Thyroid gland (tissue), 4 donors: ENCODE measurements at regions not wholly inside any gene's neighbourhood (a gene's known extent, or its start where the extent isn't known, plus 50 kb on each side); places are given as distances from the start of the nearest gene placed in this dataset.

Source experiments
- DNase-seq, 2 donors: peaks; one replicate each; pipeline ENCODE4 v3.0.0-alpha.2; 2019
- H3K27ac ChIP-seq, 3 donors: fragments of 200-600 bp; sonication (generic); 1 replicate in 2 of 3; 2 replicates in 1 of 3; pipeline ENCODE4 v1.5.1; 2016 to 2019; ENCODE audit warnings: mild to moderate bottlenecking in 1 of 3, moderate library complexity in 1 of 3
- H3K27me3 ChIP-seq: fragments of 200-600 bp; sonication (generic); one replicate; pipeline ENCODE4 v1.5.1; 2019
- H3K36me3 ChIP-seq, 2 donors: fragments of 200-600 bp; sonication (generic); one replicate each; pipeline ENCODE4 v1.5.1; 2016 to 2019
- H3K4me1 ChIP-seq, 2 donors: fragments of 200-600 bp; sonication (generic); one replicate each; pipeline ENCODE4 v1.5.1; 2017 to 2019
- H3K4me3 ChIP-seq, 3 donors: fragments of 200-600 bp; sonication (generic); replicated peaks in 1 of 3; 1 replicate in 2 of 3; 2 replicates in 1 of 3; pipeline ENCODE4 v1.5.1; 2016; ENCODE audit warnings: mild to moderate bottlenecking in 1 of 3
- H3K9me3 ChIP-seq: fragments of 200-600 bp; sonication (generic); one replicate; pipeline ENCODE4 v1.5.1; 2017
- CTCF ChIP-seq, 6 experiments: fragments of 200-600 bp in 3 of 6; fragments of 450-650 bp in 3 of 6; sonication (generic) in 3 of 6; IDR thresholded peaks; one replicate each; pipeline ENCODE4 v1.5.1; 2016 to 2019; ENCODE audit warnings: antibody characterized with exemption in 6 of 6, mild to moderate bottlenecking in 2 of 6, inconsistent platforms in 1 of 6, moderate library complexity in 1 of 6
- POLR2A ChIP-seq, 2 donors: fragments of 450-650 bp; IDR thresholded peaks; one replicate each; pipeline ENCODE4 v1.6.1; 2017; ENCODE audit warnings: antibody characterized with exemption in 2 of 2, mild to moderate bottlenecking in 2 of 2, moderate library complexity in 1 of 2
- WGBS, 2 donors: methylation state at CpG; one replicate each; pipeline ENCODE4 v1.1.5; 2017; 5-methylcytosine and 5-hydroxymethylcytosine counted together
- intact Hi-C: fragments of 100-400 bp; cut with DNase I; formaldehyde crosslinking; loops from one replicate; pipeline ENCODE4 v1.15.1; 2023

DNA sequence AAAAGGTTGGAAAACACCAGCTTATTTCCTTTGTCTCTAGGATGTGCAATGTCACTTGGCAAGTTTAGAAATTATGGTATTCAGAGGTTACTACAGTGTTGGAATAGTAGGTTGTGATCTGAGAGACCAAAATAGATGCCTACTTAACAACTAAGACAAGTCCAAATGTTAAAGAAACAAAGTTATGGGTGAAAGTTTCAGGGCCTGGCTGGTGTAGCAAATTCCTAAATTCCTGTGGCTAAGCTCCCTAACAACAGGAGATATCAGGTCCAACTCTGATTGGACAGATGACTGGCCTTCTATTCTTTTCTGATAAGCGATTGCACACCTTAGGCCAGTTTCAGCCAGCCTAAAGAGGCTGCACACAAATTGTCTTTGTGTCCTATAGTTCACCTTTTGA lies 873.5 kb downstream of the REEP3 start:
- no peak overlapping the region for H3K27ac ChIP-seq
- no peak overlapping the region for H3K4me3 ChIP-seq
- no peaks in the 10 kb centered on the region for H3K9me3 ChIP-seq
- H3K36me3 ChIP-seq = no peaks in the 10 kb centered on the region
- TF ChIP-seq CTCF (IDR thresholded peaks at IDR 0.05) = no peak
- TF ChIP-seq POLR2A (IDR thresholded peaks at IDR 0.05) = no peak
- intact Hi-C loops = no loop called here
- WGBS, 2 donors = 73 to 86% methylated on average over 1 of the region's 1 CpG
- no peaks in the 10 kb centered on the region for H3K27me3 ChIP-seq
- H3K4me1 ChIP-seq = no peaks in the 10 kb centered on the region
- no peak for DNase-seq

DNA sequence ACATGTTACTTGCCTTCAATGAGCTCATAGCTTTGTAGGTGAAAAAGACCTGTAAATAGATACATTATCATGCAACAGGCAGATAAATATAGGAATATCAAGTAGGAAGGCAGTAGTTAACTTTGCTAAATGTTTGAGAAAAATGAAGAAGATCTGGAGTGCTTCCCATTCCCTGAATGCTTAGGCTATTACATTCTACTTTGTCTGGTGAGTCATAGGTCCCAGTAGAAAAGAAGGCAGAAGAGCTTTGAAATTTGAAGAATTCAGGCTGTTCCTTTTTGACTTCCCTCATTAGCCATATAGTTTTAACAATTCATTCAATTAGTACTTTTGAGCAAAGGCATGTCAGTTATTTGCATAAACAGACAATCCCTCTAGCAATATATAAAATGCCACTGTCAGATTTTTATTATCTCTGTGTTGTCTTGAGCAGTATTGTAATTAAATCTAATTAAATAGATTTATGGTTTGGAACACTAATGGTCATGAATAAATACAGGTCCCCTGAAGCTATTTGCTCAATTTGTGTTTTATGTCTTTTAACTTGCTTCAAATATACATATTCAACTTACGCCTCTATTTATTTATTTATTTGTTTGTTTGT lies 875.0 kb downstream of the REEP3 start:
- Histone ChIP-seq H3K27me3 (no peaks in the 10 kb centered on the region), H3K9me3 (no peaks in the 10 kb centered on the region), H3K27ac (no peak overlapping the region), H3K4me3 (no peak overlapping the region), H3K4me1 (no peaks in the 10 kb centered on the region), H3K36me3 (no peaks in the 10 kb centered on the region)
- intact Hi-C loops = no loop called here
- WGBS, 2 donors = 83 to 85% methylated on average over 1 of the region's 1 CpG
- no peak for DNase-seq
- TF ChIP-seq CTCF (IDR thresholded peaks at IDR 0.05) (no peak), POLR2A (IDR thresholded peaks at IDR 0.05) (no peak)

- H3K27me3 ChIP-seq = no peaks in the 10 kb centered on the region
- no peaks in the 10 kb centered on the region for H3K36me3 ChIP-seq
- H3K4me3 ChIP-seq = no peak overlapping the region
- H3K9me3 ChIP-seq = no peaks in the 10 kb centered on the region
- no peak for TF ChIP-seq CTCF (IDR thresholded peaks at IDR 0.05)
- TF ChIP-seq POLR2A (IDR thresholded peaks at IDR 0.05) = no peak
- H3K27ac ChIP-seq = no peak overlapping the region
- intact Hi-C loops = no loop called here
- no peaks in the 10 kb centered on the region for H3K4me1 ChIP-seq
- DNase-seq = no peak
- 86 to 89% methylated on average over 8 of the region's 8 CpGs for WGBS, 2 donors
Observed at GRCh38 chr10:64397125-64397524, 875.9 kb downstream of the REEP3 start.

DNA sequence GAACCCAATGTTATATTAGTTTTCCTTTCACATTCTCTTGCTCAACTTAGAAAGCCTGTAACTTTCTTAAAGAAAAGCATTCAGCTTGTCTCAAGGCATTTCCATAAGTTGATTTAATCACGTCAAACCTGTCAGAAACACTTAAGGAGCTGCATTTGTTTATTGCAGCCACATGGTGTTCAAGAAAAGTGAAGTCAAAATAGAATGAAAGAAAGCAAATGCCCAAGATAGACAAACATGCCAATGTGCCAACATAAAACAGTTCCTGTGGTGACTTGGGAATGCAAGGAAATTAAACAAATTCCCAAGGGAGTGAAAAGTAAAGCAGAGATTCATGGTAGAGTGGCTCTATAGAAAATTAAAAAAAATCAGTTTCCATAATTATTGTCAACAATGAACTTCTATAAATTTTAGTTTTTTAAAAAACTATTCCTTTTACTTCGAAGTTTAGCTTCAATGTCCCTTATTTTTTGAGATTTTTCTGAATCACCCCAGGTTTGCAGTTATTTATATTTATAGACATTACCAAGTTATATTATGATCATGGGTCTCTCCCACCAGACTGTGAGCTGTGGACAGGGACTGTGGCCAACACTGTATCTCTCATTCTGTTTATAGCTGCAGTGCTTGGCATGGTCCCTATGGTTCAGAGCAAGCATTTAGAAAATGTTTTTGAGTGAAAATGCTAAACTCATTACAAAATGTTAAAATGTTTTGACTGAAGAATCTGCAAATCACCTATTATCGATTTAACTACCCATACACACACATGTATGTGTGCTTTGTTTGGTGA lies 887.4 kb downstream of the REEP3 start:
- no peaks in the 10 kb centered on the region for H3K4me1 ChIP-seq
- H3K36me3 ChIP-seq = no peaks in the 10 kb centered on the region
- 77 to 79% methylated on average over 3 of the region's 3 CpGs for WGBS, 2 donors
- H3K27me3 ChIP-seq = no peaks in the 10 kb centered on the region
- TF ChIP-seq CTCF (IDR thresholded peaks at IDR 0.05) (no peak), POLR2A (IDR thresholded peaks at IDR 0.05) (no peak)
- intact Hi-C loops = no loop called here
- H3K9me3 ChIP-seq = no peaks in the 10 kb centered on the region
- no peak overlapping the region for H3K27ac ChIP-seq
- H3K4me3 ChIP-seq = no peak overlapping the region
- DNase-seq = no peak

GRCh38 chr10:64409349-64409748 lies 888.1 kb downstream of the REEP3 start:
- no peak for DNase-seq
- H3K4me1 ChIP-seq = no peaks in the 10 kb centered on the region
- no peak for TF ChIP-seq CTCF (IDR thresholded peaks at IDR 0.05)
- TF ChIP-seq POLR2A (IDR thresholded peaks at IDR 0.05) = no peak
- H3K27me3 ChIP-seq = no peaks in the 10 kb centered on the region
- intact Hi-C loops = no loop called here
- H3K4me3 ChIP-seq = no peak overlapping the region
- H3K27ac ChIP-seq = no peak overlapping the region
- no peaks in the 10 kb centered on the region for H3K36me3 ChIP-seq
- WGBS, 2 donors = 95 to 96% methylated on average over 1 of the region's 1 CpG
- H3K9me3 ChIP-seq = no peaks in the 10 kb centered on the region
